Naive B cell (primary cell): ENCODE measurements at regions not wholly inside any gene's neighbourhood (a gene's known extent, or its start where the extent isn't known, plus 50 kb on each side); places are given as distances from the start of the nearest gene placed in this dataset.

Experiments used
- ATAC-seq, 2 donors: fragments of 150-1000 bp; cut with Tn5 transposase; 2 replicates each; pipeline ENCODE4 v1.10.0; 2021; ENCODE audit warnings: low read depth in 2 of 2, mild to moderate bottlenecking in 2 of 2, moderate library complexity in 2 of 2
- DNase-seq: peaks from one replicate; pipeline ENCODE4 v3.0.0; 2022
- H3K27ac Mint-ChIP-seq, 6 donors: one replicate each; pipeline ENCODE4 v1.8.0; 2020 to 2022; ENCODE audit warnings: mild to moderate bottlenecking in 6 of 6, mixed read lengths in 6 of 6, moderate library complexity in 5 of 6, inconsistent platforms in 2 of 6
- H3K27me3 Mint-ChIP-seq, 3 donors: one replicate each; pipeline ENCODE4 v1.8.0; 2021 to 2022; ENCODE audit warnings: mixed read lengths in 3 of 3, mild to moderate bottlenecking in 1 of 3
- H3K36me3 Mint-ChIP-seq, 2 donors: one replicate each; pipeline ENCODE4 v1.8.0; 2020 to 2022; ENCODE audit warnings: mixed read lengths in 2 of 2, inconsistent platforms in 1 of 2, mild to moderate bottlenecking in 1 of 2
- H3K4me1 Mint-ChIP-seq, 3 donors: one replicate each; pipeline ENCODE4 v1.8.0; 2020 to 2022; ENCODE audit warnings: mixed read lengths in 3 of 3, inconsistent platforms in 1 of 3, mild to moderate bottlenecking in 1 of 3, moderate library complexity in 1 of 3
- H3K4me3 Mint-ChIP-seq, 8 donors: one replicate each; pipeline ENCODE4 v1.8.0; 2020 to 2022; ENCODE audit warnings: mild to moderate bottlenecking in 8 of 8, mixed read lengths in 8 of 8, moderate library complexity in 8 of 8, inconsistent platforms in 2 of 8
- H3K9me3 Mint-ChIP-seq, 7 donors: one replicate each; pipeline ENCODE4 v1.8.0; 2020 to 2022; ENCODE audit warnings: mixed read lengths in 7 of 7, mild to moderate bottlenecking in 5 of 7, inconsistent platforms in 2 of 7, moderate library complexity in 1 of 7

GRCh38 chr4:103786593-103786992 is 66.8 kb upstream of the TACR3 start:
- no peaks in the 10 kb centered on the region for H3K4me1 Mint-ChIP-seq
- DNase-seq = no peak
- H3K4me3 Mint-ChIP-seq = no peak overlapping the region
- no peak for ATAC-seq
- no peaks in the 10 kb centered on the region for H3K36me3 Mint-ChIP-seq
- H3K9me3 Mint-ChIP-seq = peaks cover 0 to 15% (median 10%) of the 10 kb centered on the region in 7 donors
- H3K27me3 Mint-ChIP-seq = no peaks in the 10 kb centered on the region
- H3K27ac Mint-ChIP-seq = no peak overlapping the region

GRCh38 chr4:103786014-103786413 is 66.2 kb upstream of the TACR3 start:
- no peaks in the 10 kb centered on the region for H3K36me3 Mint-ChIP-seq
- H3K9me3 Mint-ChIP-seq = peaks cover 0 to 15% (median 9%) of the 10 kb centered on the region in 7 donors
- DNase-seq = no peak
- H3K4me3 Mint-ChIP-seq = no peak overlapping the region
- no peak for ATAC-seq
- no peaks in the 10 kb centered on the region for H3K4me1 Mint-ChIP-seq
- no peak overlapping the region for H3K27ac Mint-ChIP-seq
- no peaks in the 10 kb centered on the region for H3K27me3 Mint-ChIP-seq

DNA sequence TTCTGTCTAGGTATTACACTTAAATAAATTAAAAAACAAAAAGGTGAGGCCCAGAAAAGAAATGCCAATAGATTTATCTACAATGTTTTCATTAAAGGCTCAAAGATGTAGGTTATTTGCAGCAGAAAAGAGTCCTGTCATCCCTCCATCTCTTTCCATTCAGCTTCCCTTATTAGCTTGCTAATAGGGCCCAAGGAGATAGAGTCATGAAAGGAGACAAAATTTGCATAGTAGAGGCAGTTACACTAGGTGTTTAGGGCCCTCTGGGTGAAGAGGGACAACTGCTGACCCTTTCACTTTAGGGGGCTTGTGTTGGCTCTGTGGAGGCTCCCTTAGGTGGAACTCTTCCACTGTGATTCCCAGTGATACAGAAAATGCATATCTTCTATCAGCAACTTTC is 58.4 kb upstream of the TACR3 start:
- H3K27me3 Mint-ChIP-seq = no peaks in the 10 kb centered on the region
- DNase-seq (no peak), ATAC-seq (no peak)
- no peaks in the 10 kb centered on the region for H3K36me3 Mint-ChIP-seq
- no peaks in the 10 kb centered on the region for H3K4me1 Mint-ChIP-seq
- H3K9me3 Mint-ChIP-seq = peaks cover 0 to 5% (median 0%) of the 10 kb centered on the region in 7 donors
- no peak overlapping the region for H3K4me3 Mint-ChIP-seq
- H3K27ac Mint-ChIP-seq = no peak overlapping the region

DNA sequence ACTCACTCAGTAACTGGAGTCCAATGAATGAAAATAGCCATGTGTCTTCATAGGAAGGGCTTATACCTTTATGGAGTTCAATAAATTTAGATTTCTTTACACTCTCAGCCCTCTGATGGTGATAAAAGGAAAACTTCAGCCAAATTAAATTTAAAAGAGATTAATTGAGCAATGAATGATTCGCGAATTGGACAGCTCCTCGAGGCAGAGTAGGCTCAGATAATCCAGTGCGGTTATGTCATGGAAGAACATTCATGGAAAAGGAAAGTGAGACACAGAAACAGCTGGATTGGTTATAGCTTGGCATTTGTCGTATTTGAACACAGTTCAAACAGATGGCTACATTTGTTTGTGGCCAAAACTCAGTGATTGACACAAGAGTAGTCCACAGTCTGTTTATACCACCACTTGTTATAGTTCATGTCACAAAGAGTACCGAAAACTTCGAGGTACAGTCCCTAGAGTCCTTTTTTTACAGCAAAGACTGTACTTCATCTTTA is 54.6 kb upstream of the TACR3 start:
- DNase-seq = no peak
- H3K27ac Mint-ChIP-seq = no peak overlapping the region
- H3K4me1 Mint-ChIP-seq = no peaks in the 10 kb centered on the region
- no peak for ATAC-seq
- H3K27me3 Mint-ChIP-seq = no peaks in the 10 kb centered on the region
- no peak overlapping the region for H3K4me3 Mint-ChIP-seq
- peaks cover 0 to 5% (median 0%) of the 10 kb centered on the region in 7 donors for H3K9me3 Mint-ChIP-seq
- no peaks in the 10 kb centered on the region for H3K36me3 Mint-ChIP-seq

DNA sequence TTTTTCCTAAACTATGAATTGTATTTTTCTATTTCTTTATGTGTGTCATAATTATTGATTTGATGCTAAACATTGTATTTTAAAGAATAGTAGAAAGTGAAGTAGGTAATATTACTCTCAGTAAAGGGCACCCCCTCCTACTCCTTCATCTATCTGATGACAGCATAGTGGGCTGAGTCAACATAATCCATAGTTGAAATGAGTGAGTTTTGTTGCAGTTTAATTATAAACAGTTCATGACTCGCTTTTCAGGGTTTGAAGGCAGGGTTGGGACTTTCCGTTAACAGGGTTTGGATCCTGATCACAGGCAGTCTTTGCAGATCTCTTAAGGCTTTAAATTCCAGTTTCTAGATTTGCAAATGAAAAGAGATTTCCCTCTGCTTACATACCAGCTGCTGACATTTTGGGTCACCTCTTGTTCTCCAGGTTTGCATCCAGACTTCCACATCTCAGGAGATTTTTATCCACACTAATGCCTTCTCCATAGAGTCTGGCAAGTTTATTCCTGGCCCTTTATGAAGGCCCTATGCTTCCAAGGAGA is 54.0 kb upstream of the TACR3 start:
- Mint-ChIP-seq H3K4me3 (no peak overlapping the region), H3K4me1 (no peaks in the 10 kb centered on the region), H3K9me3 (peaks cover 0 to 5% (median 0%) of the 10 kb centered on the region in 7 donors), H3K27me3 (no peaks in the 10 kb centered on the region), H3K27ac (peak overlapping the region in 1 of 6 donors; percentile 57), H3K36me3 (no peaks in the 10 kb centered on the region)
- no peak for ATAC-seq
- DNase-seq = no peak
